HCT116 (cell line): ENCODE measurements at regions not wholly inside any gene's neighbourhood (a gene's known extent, or its start where the extent isn't known, plus 50 kb on each side); places are given as distances from the start of the nearest gene placed in this dataset.

Source experiments
- CEBPB ChIP-seq: IDR thresholded peaks from 2 replicates; pipeline ENCODE4 v1.6.1; 2012; ENCODE audit warnings: low read depth
- EZH2 ChIP-seq: fragments of 200-600 bp; sonication (generic); IDR thresholded peaks from 2 replicates; pipeline ENCODE4 v1.6.1; 2017; ENCODE audit warnings: antibody characterized with exemption, mixed run types
- EZH2phosphoT487 ChIP-seq: fragments of 200-600 bp; IDR thresholded peaks from 2 replicates; pipeline ENCODE4 v1.6.1; 2018; ENCODE audit warnings: antibody characterized with exemption, borderline replicate concordance
- JUND ChIP-seq: IDR thresholded peaks from 2 replicates; pipeline ENCODE4 v1.6.1; 2012
- POLR2A ChIP-seq: IDR thresholded peaks from 2 replicates; pipeline ENCODE4 v1.7.0; 2011; ENCODE audit warnings: borderline replicate concordance; ENCODE audit not compliant: insufficient read depth, insufficient read length; ENCODE audit errors: extremely low read depth
- POLR2AphosphoS5 ChIP-seq: IDR thresholded peaks from 2 replicates; pipeline ENCODE4 v1.6.1; 2011; ENCODE audit warnings: mild to moderate bottlenecking, low read depth, low read length, moderate library complexity
- RAD21 ChIP-seq: IDR thresholded peaks from 2 replicates; pipeline ENCODE4 v1.6.1; 2012; ENCODE audit warnings: low read depth, mild to moderate bottlenecking
- SIN3A ChIP-seq: IDR thresholded peaks from 2 replicates; pipeline ENCODE4 v1.6.1; 2012; ENCODE audit warnings: low read depth
- TCF7L2 ChIP-seq: IDR thresholded peaks from 2 replicates; pipeline ENCODE4 v1.7.0; 2011; ENCODE audit warnings: borderline replicate concordance, inconsistent platforms; ENCODE audit not compliant: insufficient read depth, insufficient read length; ENCODE audit errors: extremely low read depth
- YY1 ChIP-seq: IDR thresholded peaks from 2 replicates; pipeline ENCODE4 v1.6.1; 2011; ENCODE audit warnings: low read length, low read depth, moderate library complexity, mild to moderate bottlenecking; ENCODE audit not compliant: insufficient replicate concordance; ENCODE audit errors: extremely low read depth
- ZFX ChIP-seq: fragments of 450-650 bp; IDR thresholded peaks from 2 replicates; pipeline ENCODE4 v1.6.1; 2017
- ZNF274 ChIP-seq: fragments of 200-500 bp; sonication (Bioruptor generic); IDR thresholded peaks from 2 replicates; pipeline ENCODE4 v1.6.1; 2014; ENCODE audit warnings: mild to moderate bottlenecking, low read depth, low read length, inconsistent platforms
- TF ChIP-seq, protein P1 (sequence below), 3 experiments: fragments of 200-600 bp in 1 of 3; sonication (generic) in 1 of 3; IDR thresholded peaks in 2 of 3; conservative IDR thresholded peaks in 1 of 3; 2 replicates each; pipeline ENCODE4 v1.5.1; 2012 to 2017; ENCODE audit warnings: low read depth in 2 of 3, low read length in 2 of 3, antibody characterized with exemption in 1 of 3, borderline replicate concordance in 1 of 3, control low read depth in 1 of 3, mild to moderate bottlenecking in 1 of 3, mixed read lengths in 1 of 3, mixed run types in 1 of 3, moderate library complexity in 1 of 3; ENCODE audit not compliant: insufficient read depth in 1 of 3
- TF ChIP-seq, protein P2 (sequence below): IDR thresholded peaks from 2 replicates; pipeline ENCODE4 v1.6.1; 2012

DNA sequence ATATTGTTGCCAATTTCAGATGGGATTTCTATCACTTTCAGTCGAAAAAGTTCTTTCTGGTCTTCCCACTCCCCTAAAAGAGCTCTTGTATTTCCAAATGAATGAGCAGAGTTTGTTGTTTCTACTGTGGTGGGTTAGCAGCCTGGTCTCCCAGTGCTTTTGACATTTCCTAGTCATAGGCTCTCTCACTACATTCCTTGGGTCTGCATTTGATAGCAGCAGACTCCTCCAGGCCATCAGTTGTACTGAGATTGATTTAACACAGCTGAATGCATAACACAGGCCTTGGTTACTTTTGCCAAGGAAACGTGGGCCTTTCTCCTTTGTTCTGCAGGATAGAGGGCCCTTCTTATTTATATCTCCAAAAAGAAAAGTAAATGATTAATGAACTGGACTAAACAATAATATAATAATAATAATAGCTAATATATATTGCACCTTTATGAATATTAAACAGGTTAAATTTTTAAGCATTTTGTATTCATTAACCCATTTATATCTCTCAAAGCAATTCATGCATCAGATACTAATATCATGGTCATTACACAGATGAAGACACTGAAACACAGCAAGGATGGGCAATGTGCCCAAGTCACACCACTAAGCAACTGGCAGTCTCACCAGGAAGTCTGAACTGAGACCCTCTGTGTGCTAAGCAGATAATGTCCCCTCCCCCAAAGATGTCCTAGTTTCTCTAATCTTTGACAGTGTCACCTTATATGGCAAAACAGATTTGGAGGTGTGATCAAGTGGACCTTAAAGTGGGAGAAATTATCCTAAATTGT lies 1579.2 kb downstream of the AACS start:
- TF ChIP-seq, protein P1, sequence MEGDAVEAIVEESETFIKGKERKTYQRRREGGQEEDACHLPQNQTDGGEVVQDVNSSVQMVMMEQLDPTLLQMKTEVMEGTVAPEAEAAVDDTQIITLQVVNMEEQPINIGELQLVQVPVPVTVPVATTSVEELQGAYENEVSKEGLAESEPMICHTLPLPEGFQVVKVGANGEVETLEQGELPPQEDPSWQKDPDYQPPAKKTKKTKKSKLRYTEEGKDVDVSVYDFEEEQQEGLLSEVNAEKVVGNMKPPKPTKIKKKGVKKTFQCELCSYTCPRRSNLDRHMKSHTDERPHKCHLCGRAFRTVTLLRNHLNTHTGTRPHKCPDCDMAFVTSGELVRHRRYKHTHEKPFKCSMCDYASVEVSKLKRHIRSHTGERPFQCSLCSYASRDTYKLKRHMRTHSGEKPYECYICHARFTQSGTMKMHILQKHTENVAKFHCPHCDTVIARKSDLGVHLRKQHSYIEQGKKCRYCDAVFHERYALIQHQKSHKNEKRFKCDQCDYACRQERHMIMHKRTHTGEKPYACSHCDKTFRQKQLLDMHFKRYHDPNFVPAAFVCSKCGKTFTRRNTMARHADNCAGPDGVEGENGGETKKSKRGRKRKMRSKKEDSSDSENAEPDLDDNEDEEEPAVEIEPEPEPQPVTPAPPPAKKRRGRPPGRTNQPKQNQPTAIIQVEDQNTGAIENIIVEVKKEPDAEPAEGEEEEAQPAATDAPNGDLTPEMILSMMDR (IDR thresholded peaks at IDR 0.05 in 2 of 3, conservative IDR thresholded peaks at IDR 0.05 in 1 of 3; ENCODE audit: borderline replicate concordance in 1 of 3, insufficient read depth in 1 of 3, low read depth in 2 of 3, low read length in 2 of 3), result no peak
- no peak for TF ChIP-seq POLR2AphosphoS5
- no peak for TF ChIP-seq SIN3A
- TF ChIP-seq POLR2A, result no peak
- no peak for TF ChIP-seq EZH2phosphoT487
- TF ChIP-seq EZH2, result no peak
- TF ChIP-seq YY1, result no peak
- no peak for TF ChIP-seq ZFX
- TF ChIP-seq, protein P2, sequence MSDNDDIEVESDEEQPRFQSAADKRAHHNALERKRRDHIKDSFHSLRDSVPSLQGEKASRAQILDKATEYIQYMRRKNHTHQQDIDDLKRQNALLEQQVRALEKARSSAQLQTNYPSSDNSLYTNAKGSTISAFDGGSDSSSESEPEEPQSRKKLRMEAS, result no peak
- no peak for TF ChIP-seq JUND
- no peak for TF ChIP-seq RAD21
- no peak for TF ChIP-seq ZNF274
- no peak for TF ChIP-seq TCF7L2
- TF ChIP-seq CEBPB, result no peak
